GM12892 (cell line): ENCODE measurements at regions not wholly inside any gene's neighbourhood (a gene's known extent, or its start where the extent isn't known, plus 50 kb on each side); places are given as distances from the start of the nearest gene placed in this dataset.

Experiments used
- POLR2A ChIP-seq: IDR thresholded peaks from 2 replicates; pipeline ENCODE4 v1.6.1; 2011; ENCODE audit warnings: low read depth, low read length, control low read depth
- POLR2AphosphoS5 ChIP-seq: IDR thresholded peaks from 2 replicates; pipeline ENCODE4 v1.6.1; 2011; ENCODE audit warnings: low read depth, low read length, control low read depth

- TF ChIP-seq POLR2AphosphoS5 (no peak), POLR2A (no peak)
These were observed 1172.5 kb downstream of the BCL11B start for GRCh38 chr14:98099527-98099926.
